ENCODE measurements at regions not wholly inside any gene's neighbourhood (a gene's known extent, or its start where the extent isn't known, plus 50 kb on each side); places are given as distances from the start of the nearest gene placed in this dataset.

DNA sequence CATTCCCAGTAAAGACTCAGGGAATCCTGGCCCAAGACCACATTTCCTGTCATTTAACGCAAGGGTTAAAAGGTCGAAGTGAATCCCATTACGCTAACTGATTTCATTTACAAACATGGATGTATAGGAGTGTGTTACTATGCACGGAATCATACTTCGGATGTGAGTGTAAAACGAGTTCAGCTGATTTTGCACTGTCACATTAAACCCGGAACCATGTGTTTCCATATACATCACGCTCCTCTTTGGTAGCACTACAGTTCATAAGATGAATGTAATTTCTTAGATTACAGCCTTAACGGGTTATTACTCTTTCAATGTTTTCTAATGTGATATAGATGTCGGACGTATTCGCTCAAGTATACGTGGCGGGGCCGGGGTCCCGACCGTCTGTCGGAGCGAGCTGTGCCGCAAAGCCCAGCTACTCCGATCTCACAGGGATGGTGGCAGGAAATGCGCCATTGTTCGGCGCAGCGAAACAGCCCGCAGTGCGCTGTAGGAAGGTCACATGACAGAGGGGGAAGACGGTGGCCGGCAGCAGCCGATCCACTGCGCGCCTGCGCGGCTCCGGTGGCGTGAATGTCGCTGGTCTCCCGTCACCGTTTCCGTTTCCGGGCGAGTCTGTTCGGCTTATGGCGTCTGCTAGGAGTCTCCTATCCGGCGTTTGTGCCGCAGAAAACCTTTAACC lies 97.3 kb downstream of the NPAP1 start:
- no peak for TF ChIP-seq JUND (IDR thresholded peaks at IDR 0.05)
- no peak for TF ChIP-seq ZNF274 (IDR thresholded peaks at IDR 0.05; ENCODE audit: low read depth, low read length)
- TF ChIP-seq, protein P1, sequence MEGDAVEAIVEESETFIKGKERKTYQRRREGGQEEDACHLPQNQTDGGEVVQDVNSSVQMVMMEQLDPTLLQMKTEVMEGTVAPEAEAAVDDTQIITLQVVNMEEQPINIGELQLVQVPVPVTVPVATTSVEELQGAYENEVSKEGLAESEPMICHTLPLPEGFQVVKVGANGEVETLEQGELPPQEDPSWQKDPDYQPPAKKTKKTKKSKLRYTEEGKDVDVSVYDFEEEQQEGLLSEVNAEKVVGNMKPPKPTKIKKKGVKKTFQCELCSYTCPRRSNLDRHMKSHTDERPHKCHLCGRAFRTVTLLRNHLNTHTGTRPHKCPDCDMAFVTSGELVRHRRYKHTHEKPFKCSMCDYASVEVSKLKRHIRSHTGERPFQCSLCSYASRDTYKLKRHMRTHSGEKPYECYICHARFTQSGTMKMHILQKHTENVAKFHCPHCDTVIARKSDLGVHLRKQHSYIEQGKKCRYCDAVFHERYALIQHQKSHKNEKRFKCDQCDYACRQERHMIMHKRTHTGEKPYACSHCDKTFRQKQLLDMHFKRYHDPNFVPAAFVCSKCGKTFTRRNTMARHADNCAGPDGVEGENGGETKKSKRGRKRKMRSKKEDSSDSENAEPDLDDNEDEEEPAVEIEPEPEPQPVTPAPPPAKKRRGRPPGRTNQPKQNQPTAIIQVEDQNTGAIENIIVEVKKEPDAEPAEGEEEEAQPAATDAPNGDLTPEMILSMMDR (IDR thresholded peaks at IDR 0.05 in 2 of 3, conservative IDR thresholded peaks at IDR 0.05 in 1 of 3; ENCODE audit: borderline replicate concordance in 1 of 3, insufficient read depth in 1 of 3, low read depth in 2 of 3, low read length in 2 of 3): no peak
- TF ChIP-seq YY1 (IDR thresholded peaks at IDR 0.05; ENCODE audit: extremely low read depth, insufficient replicate concordance, low read depth, low read length): no peak
- TF ChIP-seq TCF7L2 (IDR thresholded peaks at IDR 0.05; ENCODE audit: borderline replicate concordance, extremely low read depth, insufficient read depth, insufficient read length): no peak
